ENCODE measurements at regions not wholly inside any gene's neighbourhood (a gene's known extent, or its start where the extent isn't known, plus 50 kb on each side); places are given as distances from the start of the nearest gene placed in this dataset.

GRCh38 chr7:53756946-53757345 is 721.5 kb downstream of the POM121L12 start:
- H2AFZ ChIP-seq (ENCODE audit: low read depth, low read length): no peak overlapping the region
- no peaks in the 10 kb centered on the region for H3K79me2 ChIP-seq (ENCODE audit: low read length)
- no peaks in the 10 kb centered on the region for H3K9me3 ChIP-seq (ENCODE audit: insufficient read depth, low read length)
- no peak overlapping the region for H3K9ac ChIP-seq (ENCODE audit: low read length)
- H3K27me3 ChIP-seq (ENCODE audit: low read depth, low read length): no peaks in the 10 kb centered on the region
- H3K36me3 ChIP-seq (replicated peaks; ENCODE audit: low read depth, low read length): no peaks in the 10 kb centered on the region
- H3K4me1 ChIP-seq (ENCODE audit: low read length): no peaks in the 10 kb centered on the region
- no peak overlapping the region for H3K4me2 ChIP-seq (ENCODE audit: low read length)
- TF ChIP-seq CTCF (IDR thresholded peaks at IDR 0.05; ENCODE audit: low read depth, low read length): no peak
- TF ChIP-seq EZH2phosphoT487 (IDR thresholded peaks at IDR 0.05; ENCODE audit: low read depth): no peak
- no peak overlapping the region for H3K27ac ChIP-seq (ENCODE audit: low read length)
- H3K4me3 ChIP-seq (ENCODE audit: low read length): no peak overlapping the region
- H4K20me1 ChIP-seq (ENCODE audit: insufficient read depth, low read length): no peaks in the 10 kb centered on the region

- Histone ChIP-seq H3K4me2 (ENCODE audit: low read length) (no peak overlapping the region), H3K79me2 (ENCODE audit: low read length) (no peaks in the 10 kb centered on the region), H2AFZ (ENCODE audit: low read depth, low read length) (no peak overlapping the region), H3K36me3 (replicated peaks; ENCODE audit: low read depth, low read length) (no peaks in the 10 kb centered on the region), H3K4me1 (ENCODE audit: low read length) (no peaks in the 10 kb centered on the region), H3K9ac (ENCODE audit: low read length) (no peak overlapping the region), H3K27ac (ENCODE audit: low read length) (no peak overlapping the region), H4K20me1 (ENCODE audit: insufficient read depth, low read length) (no peaks in the 10 kb centered on the region), H3K9me3 (ENCODE audit: insufficient read depth, low read length) (no peaks in the 10 kb centered on the region), H3K27me3 (ENCODE audit: low read depth, low read length) (no peaks in the 10 kb centered on the region), H3K4me3 (ENCODE audit: low read length) (no peak overlapping the region)
- TF ChIP-seq CTCF (IDR thresholded peaks at IDR 0.05; ENCODE audit: low read depth, low read length) (no peak), EZH2phosphoT487 (IDR thresholded peaks at IDR 0.05; ENCODE audit: low read depth) (no peak)
Measured at GRCh38 chr7:53768186-53768585, 732.8 kb downstream of the POM121L12 start.

GRCh38 chr7:53771701-53772100 is 736.3 kb downstream of the POM121L12 start:
- H4K20me1 ChIP-seq (ENCODE audit: insufficient read depth, low read length): no peaks in the 10 kb centered on the region
- no peaks in the 10 kb centered on the region for H3K9me3 ChIP-seq (ENCODE audit: insufficient read depth, low read length)
- no peak overlapping the region for H3K4me2 ChIP-seq (ENCODE audit: low read length)
- TF ChIP-seq EZH2phosphoT487 (IDR thresholded peaks at IDR 0.05; ENCODE audit: low read depth) (no peak), CTCF (IDR thresholded peaks at IDR 0.05; ENCODE audit: low read depth, low read length) (no peak)
- H3K36me3 ChIP-seq (replicated peaks; ENCODE audit: low read depth, low read length): no peaks in the 10 kb centered on the region
- no peaks in the 10 kb centered on the region for H3K27me3 ChIP-seq (ENCODE audit: low read depth, low read length)
- H2AFZ ChIP-seq (ENCODE audit: low read depth, low read length): no peak overlapping the region
- no peak overlapping the region for H3K27ac ChIP-seq (ENCODE audit: low read length)
- no peak overlapping the region for H3K4me3 ChIP-seq (ENCODE audit: low read length)
- no peaks in the 10 kb centered on the region for H3K4me1 ChIP-seq (ENCODE audit: low read length)
- no peaks in the 10 kb centered on the region for H3K79me2 ChIP-seq (ENCODE audit: low read length)
- no peak overlapping the region for H3K9ac ChIP-seq (ENCODE audit: low read length)

- H3K79me2 ChIP-seq (ENCODE audit: low read length): no peaks in the 10 kb centered on the region
- H4K20me1 ChIP-seq (ENCODE audit: insufficient read depth, low read length): no peaks in the 10 kb centered on the region
- H3K9ac ChIP-seq (ENCODE audit: low read length): no peak overlapping the region
- TF ChIP-seq EZH2phosphoT487 (IDR thresholded peaks at IDR 0.05; ENCODE audit: low read depth) (no peak), CTCF (IDR thresholded peaks at IDR 0.05; ENCODE audit: low read depth, low read length) (no peak)
- H3K4me1 ChIP-seq (ENCODE audit: low read length): no peaks in the 10 kb centered on the region
- H3K4me3 ChIP-seq (ENCODE audit: low read length): no peak overlapping the region
- no peak overlapping the region for H2AFZ ChIP-seq (ENCODE audit: low read depth, low read length)
- H3K9me3 ChIP-seq (ENCODE audit: insufficient read depth, low read length): no peaks in the 10 kb centered on the region
- no peaks in the 10 kb centered on the region for H3K36me3 ChIP-seq (replicated peaks; ENCODE audit: low read depth, low read length)
- H3K27ac ChIP-seq (ENCODE audit: low read length): no peak overlapping the region
- no peak overlapping the region for H3K4me2 ChIP-seq (ENCODE audit: low read length)
- H3K27me3 ChIP-seq (ENCODE audit: low read depth, low read length): no peaks in the 10 kb centered on the region
Measured at GRCh38 chr7:53776323-53776722, 740.9 kb downstream of the POM121L12 start.

Measured in OCI-LY3 (cell line).